ENCODE measurements at regions not wholly inside any gene's neighbourhood (a gene's known extent, or its start where the extent isn't known, plus 50 kb on each side); places are given as distances from the start of the nearest gene placed in this dataset.

DNA sequence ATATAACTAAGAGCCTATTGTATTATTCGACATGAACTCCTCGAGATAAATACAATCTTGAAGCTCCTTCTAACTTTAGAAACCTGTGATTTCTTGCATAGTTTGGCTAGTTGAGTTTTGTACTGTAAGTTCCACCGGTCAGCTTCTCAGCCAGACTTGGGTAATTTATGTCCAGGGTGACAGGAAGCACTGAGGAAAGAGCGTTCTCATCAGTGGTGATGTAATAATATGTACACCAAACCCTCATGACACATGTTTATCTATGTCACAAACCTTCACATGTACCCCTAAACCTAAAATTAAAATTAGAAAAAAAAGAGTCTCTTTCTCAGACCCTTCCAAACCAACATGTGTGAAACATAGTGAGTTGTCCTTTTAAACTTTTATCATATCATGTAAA lies 205.7 kb downstream of the KCNRG start:
- no peak for DNase-seq (ENCODE audit: low spot score)
- intact Hi-C loops (cut with micrococcal nuclease; ENCODE audit: unreplicated experiment): no loop called here
- no peaks in the 10 kb centered on the region for H3K9me3 ChIP-seq (ENCODE audit: low read depth, low read length, poor library complexity, severe bottlenecking)
- TF ChIP-seq, protein P1, sequence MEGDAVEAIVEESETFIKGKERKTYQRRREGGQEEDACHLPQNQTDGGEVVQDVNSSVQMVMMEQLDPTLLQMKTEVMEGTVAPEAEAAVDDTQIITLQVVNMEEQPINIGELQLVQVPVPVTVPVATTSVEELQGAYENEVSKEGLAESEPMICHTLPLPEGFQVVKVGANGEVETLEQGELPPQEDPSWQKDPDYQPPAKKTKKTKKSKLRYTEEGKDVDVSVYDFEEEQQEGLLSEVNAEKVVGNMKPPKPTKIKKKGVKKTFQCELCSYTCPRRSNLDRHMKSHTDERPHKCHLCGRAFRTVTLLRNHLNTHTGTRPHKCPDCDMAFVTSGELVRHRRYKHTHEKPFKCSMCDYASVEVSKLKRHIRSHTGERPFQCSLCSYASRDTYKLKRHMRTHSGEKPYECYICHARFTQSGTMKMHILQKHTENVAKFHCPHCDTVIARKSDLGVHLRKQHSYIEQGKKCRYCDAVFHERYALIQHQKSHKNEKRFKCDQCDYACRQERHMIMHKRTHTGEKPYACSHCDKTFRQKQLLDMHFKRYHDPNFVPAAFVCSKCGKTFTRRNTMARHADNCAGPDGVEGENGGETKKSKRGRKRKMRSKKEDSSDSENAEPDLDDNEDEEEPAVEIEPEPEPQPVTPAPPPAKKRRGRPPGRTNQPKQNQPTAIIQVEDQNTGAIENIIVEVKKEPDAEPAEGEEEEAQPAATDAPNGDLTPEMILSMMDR (conservative IDR thresholded peaks at IDR 0.05; ENCODE audit: low read depth, low read length): no peak
- no peak for TF ChIP-seq EZH2 (IDR thresholded peaks at IDR 0.05; ENCODE audit: borderline replicate concordance, low read depth, low read length, poor library complexity, severe bottlenecking)
- CTCF ChIA-PET: no interaction called here
- no peak overlapping the region for H3K27ac ChIP-seq (ENCODE audit: low read depth, low read length, poor library complexity, severe bottlenecking)
- H3K36me3 ChIP-seq (ENCODE audit: insufficient read depth, low read length, poor library complexity, severe bottlenecking): no peaks in the 10 kb centered on the region
- H3K4me3 ChIP-seq (ENCODE audit: low read depth, low read length, poor library complexity, severe bottlenecking): no peak overlapping the region
- no TSS peak for BruUV-seq (replicated peaks)
- H3K4me1 ChIP-seq (ENCODE audit: insufficient read depth, low read length, poor library complexity, severe bottlenecking): no peaks in the 10 kb centered on the region
- POLR2A ChIA-PET (ENCODE audit: low non-redundant PET): no interaction called here
- H3K27me3 ChIP-seq (replicated peaks; ENCODE audit: insufficient read depth, low read depth, low read length, poor library complexity): no peaks in the 10 kb centered on the region

DNA sequence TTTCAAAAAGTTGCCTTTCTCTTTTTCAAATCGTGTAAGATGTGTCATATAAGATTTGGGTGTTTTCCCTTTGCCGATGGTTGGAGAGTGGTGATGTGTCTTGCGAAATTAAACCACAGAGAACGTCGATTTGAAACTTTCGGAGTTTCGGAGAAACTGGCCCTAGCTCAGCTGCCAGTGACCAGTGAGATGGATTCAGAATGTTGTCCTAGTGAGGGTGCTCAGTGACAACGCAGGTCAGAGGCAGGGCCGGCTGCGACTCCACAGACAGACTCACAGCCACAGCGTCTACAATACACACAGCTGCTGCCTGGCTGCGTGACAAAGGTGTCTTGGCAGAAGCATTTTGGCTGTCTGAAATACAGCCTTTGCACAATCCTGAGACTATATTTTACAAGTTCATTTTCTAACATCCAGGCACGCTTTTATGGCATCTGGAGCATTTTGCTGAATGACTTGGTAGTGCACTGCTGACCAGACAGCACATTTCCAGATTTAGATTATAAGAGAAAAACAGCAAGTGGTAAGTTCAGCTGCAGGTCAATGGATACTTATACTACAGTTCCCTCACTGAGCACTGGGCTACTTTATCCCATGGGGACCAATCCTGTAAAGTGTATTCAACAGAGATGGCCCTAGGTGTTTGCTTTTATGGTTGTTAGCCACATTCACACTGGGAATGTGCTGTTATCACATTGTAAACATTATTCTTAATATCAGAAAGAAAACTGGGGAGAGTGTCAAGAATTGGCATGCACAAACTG lies 207.5 kb downstream of the KCNRG start:
- DNase-seq (ENCODE audit: low spot score): no peak
- no peak overlapping the region for H3K4me3 ChIP-seq (ENCODE audit: low read depth, low read length, poor library complexity, severe bottlenecking)
- intact Hi-C loops (cut with micrococcal nuclease; ENCODE audit: unreplicated experiment): no loop called here

DNA sequence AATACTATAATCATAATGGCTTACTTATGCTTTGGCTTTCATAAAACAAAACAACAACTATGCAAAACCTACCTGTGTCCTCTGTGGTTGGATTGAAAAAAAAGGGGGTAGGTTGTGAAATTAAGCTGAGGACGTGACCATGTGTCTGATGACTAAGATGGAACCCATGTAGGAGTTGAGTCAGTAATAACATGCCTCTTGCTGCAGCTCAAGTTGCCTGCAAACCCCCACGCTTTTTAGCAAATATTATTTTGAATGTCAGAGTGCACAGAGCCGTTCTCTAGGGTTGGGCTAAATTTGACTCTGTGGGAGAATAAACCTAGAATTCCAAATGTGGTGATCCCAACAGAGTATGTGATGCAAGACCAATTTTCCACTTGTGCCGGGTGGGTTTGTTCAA lies 209.3 kb downstream of the KCNRG start:
- intact Hi-C loops (cut with micrococcal nuclease; ENCODE audit: unreplicated experiment): no loop called here
- Histone ChIP-seq H3K27ac (ENCODE audit: low read depth, low read length, poor library complexity, severe bottlenecking) (no peak overlapping the region), H3K9me3 (ENCODE audit: low read depth, low read length, poor library complexity, severe bottlenecking) (no peaks in the 10 kb centered on the region), H3K4me3 (ENCODE audit: low read depth, low read length, poor library complexity, severe bottlenecking) (no peak overlapping the region), H3K36me3 (ENCODE audit: insufficient read depth, low read length, poor library complexity, severe bottlenecking) (no peaks in the 10 kb centered on the region), H3K4me1 (ENCODE audit: insufficient read depth, low read length, poor library complexity, severe bottlenecking) (no peaks in the 10 kb centered on the region), H3K27me3 (replicated peaks; ENCODE audit: insufficient read depth, low read depth, low read length, poor library complexity) (no peaks in the 10 kb centered on the region)
- no TSS peak for BruUV-seq (replicated peaks)
- CTCF ChIA-PET: no interaction called here
- TF ChIP-seq, protein P1 (conservative IDR thresholded peaks at IDR 0.05; ENCODE audit: low read depth, low read length): no peak
- no peak for TF ChIP-seq EZH2 (IDR thresholded peaks at IDR 0.05; ENCODE audit: borderline replicate concordance, low read depth, low read length, poor library complexity, severe bottlenecking)
- POLR2A ChIA-PET (ENCODE audit: low non-redundant PET): no interaction called here
- no peak for DNase-seq (ENCODE audit: low spot score)

More for the DNA sequence above, 207.5 kb downstream of the KCNRG start:
- Histone ChIP-seq H3K4me1 (ENCODE audit: insufficient read depth, low read length, poor library complexity, severe bottlenecking) (no peaks in the 10 kb centered on the region), H3K27ac (ENCODE audit: low read depth, low read length, poor library complexity, severe bottlenecking) (no peak overlapping the region), H3K36me3 (ENCODE audit: insufficient read depth, low read length, poor library complexity, severe bottlenecking) (no peaks in the 10 kb centered on the region), H3K27me3 (replicated peaks; ENCODE audit: insufficient read depth, low read depth, low read length, poor library complexity) (no peaks in the 10 kb centered on the region), H3K9me3 (ENCODE audit: low read depth, low read length, poor library complexity, severe bottlenecking) (no peaks in the 10 kb centered on the region)
- CTCF ChIA-PET: no interaction called here
- POLR2A ChIA-PET (ENCODE audit: low non-redundant PET): no interaction called here
- BruUV-seq (replicated peaks): no TSS peak
- TF ChIP-seq, protein P1 (conservative IDR thresholded peaks at IDR 0.05; ENCODE audit: low read depth, low read length): no peak
- no peak for TF ChIP-seq EZH2 (IDR thresholded peaks at IDR 0.05; ENCODE audit: borderline replicate concordance, low read depth, low read length, poor library complexity, severe bottlenecking)
